ENCODE measurements at regions not wholly inside any gene's neighbourhood (a gene's known extent, or its start where the extent isn't known, plus 50 kb on each side); places are given as distances from the start of the nearest gene placed in this dataset.

DNA sequence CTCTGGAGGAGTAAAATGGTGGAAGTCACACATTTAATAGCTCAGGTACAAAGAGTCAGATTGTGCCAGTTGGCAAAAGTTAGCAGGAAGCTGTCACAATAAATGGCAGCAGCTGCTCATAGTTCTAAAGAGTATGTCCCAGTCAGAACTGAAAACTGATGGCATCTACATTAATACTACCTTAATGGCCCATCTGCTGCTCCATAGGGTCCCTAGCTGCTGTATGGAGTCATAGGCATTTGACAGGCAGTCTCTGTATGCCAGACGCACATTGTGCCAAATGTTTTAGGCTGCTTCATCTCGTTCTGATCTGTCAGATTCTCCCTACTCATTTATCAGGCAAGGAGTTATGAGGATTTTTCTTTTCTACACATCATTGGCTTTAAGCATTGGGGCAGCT lies 515.8 kb upstream of the ARRDC3 start (continued):
- TF ChIP-seq, protein P1, sequence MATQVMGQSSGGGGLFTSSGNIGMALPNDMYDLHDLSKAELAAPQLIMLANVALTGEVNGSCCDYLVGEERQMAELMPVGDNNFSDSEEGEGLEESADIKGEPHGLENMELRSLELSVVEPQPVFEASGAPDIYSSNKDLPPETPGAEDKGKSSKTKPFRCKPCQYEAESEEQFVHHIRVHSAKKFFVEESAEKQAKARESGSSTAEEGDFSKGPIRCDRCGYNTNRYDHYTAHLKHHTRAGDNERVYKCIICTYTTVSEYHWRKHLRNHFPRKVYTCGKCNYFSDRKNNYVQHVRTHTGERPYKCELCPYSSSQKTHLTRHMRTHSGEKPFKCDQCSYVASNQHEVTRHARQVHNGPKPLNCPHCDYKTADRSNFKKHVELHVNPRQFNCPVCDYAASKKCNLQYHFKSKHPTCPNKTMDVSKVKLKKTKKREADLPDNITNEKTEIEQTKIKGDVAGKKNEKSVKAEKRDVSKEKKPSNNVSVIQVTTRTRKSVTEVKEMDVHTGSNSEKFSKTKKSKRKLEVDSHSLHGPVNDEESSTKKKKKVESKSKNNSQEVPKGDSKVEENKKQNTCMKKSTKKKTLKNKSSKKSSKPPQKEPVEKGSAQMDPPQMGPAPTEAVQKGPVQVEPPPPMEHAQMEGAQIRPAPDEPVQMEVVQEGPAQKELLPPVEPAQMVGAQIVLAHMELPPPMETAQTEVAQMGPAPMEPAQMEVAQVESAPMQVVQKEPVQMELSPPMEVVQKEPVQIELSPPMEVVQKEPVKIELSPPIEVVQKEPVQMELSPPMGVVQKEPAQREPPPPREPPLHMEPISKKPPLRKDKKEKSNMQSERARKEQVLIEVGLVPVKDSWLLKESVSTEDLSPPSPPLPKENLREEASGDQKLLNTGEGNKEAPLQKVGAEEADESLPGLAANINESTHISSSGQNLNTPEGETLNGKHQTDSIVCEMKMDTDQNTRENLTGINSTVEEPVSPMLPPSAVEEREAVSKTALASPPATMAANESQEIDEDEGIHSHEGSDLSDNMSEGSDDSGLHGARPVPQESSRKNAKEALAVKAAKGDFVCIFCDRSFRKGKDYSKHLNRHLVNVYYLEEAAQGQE (IDR thresholded peaks at IDR 0.05; ENCODE audit: unreplicated experiment), result no peak
- TF ChIP-seq ZNF114 (CRISPR knock-in tag; IDR thresholded peaks at IDR 0.05), result no peak
- TF ChIP-seq ZNF331 (CRISPR knock-in tag; IDR thresholded peaks at IDR 0.05; ENCODE audit: low read depth), result no peak
- TF ChIP-seq, protein P2, sequence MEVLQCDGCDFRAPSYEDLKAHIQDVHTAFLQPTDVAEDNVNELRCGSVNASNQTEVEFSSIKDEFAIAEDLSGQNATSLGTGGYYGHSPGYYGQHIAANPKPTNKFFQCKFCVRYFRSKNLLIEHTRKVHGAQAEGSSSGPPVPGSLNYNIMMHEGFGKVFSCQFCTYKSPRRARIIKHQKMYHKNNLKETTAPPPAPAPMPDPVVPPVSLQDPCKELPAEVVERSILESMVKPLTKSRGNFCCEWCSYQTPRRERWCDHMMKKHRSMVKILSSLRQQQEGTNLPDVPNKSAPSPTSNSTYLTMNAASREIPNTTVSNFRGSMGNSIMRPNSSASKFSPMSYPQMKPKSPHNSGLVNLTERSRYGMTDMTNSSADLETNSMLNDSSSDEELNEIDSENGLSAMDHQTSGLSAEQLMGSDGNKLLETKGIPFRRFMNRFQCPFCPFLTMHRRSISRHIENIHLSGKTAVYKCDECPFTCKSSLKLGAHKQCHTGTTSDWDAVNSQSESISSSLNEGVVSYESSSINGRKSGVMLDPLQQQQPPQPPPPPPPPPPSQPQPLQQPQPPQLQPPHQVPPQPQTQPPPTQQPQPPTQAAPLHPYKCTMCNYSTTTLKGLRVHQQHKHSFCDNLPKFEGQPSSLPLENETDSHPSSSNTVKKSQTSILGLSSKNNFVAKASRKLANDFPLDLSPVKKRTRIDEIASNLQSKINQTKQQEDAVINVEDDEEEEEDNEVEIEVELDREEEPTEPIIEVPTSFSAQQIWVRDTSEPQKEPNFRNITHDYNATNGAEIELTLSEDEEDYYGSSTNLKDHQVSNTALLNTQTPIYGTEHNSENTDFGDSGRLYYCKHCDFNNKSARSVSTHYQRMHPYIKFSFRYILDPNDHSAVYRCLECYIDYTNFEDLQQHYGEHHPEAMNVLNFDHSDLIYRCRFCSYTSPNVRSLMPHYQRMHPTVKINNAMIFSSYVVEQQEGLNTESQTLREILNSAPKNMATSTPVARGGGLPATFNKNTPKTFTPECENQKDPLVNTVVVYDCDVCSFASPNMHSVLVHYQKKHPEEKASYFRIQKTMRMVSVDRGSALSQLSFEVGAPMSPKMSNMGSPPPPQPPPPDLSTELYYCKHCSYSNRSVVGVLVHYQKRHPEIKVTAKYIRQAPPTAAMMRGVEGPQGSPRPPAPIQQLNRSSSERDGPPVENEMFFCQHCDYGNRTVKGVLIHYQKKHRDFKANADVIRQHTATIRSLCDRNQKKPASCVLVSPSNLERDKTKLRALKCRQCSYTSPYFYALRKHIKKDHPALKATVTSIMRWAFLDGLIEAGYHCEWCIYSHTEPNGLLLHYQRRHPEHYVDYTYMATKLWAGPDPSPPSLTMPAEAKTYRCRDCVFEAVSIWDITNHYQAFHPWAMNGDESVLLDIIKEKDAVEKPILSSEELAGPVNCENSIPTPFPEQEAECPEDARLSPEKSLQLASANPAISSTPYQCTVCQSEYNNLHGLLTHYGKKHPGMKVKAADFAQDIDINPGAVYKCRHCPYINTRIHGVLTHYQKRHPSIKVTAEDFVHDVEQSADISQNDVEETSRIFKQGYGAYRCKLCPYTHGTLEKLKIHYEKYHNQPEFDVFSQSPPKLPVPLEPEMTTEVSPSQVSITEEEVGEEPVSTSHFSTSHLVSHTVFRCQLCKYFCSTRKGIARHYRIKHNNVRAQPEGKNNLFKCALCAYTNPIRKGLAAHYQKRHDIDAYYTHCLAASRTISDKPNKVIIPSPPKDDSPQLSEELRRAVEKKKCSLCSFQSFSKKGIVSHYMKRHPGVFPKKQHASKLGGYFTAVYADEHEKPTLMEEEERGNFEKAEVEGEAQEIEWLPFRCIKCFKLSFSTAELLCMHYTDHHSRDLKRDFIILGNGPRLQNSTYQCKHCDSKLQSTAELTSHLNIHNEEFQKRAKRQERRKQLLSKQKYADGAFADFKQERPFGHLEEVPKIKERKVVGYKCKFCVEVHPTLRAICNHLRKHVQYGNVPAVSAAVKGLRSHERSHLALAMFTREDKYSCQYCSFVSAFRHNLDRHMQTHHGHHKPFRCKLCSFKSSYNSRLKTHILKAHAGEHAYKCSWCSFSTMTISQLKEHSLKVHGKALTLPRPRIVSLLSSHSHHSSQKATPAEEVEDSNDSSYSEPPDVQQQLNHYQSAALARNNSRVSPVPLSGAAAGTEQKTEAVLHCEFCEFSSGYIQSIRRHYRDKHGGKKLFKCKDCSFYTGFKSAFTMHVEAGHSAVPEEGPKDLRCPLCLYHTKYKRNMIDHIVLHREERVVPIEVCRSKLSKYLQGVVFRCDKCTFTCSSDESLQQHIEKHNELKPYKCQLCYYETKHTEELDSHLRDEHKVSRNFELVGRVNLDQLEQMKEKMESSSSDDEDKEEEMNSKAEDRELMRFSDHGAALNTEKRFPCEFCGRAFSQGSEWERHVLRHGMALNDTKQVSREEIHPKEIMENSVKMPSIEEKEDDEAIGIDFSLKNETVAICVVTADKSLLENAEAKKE (CRISPR knock-in tag; IDR thresholded peaks at IDR 0.05), result no peak

DNA sequence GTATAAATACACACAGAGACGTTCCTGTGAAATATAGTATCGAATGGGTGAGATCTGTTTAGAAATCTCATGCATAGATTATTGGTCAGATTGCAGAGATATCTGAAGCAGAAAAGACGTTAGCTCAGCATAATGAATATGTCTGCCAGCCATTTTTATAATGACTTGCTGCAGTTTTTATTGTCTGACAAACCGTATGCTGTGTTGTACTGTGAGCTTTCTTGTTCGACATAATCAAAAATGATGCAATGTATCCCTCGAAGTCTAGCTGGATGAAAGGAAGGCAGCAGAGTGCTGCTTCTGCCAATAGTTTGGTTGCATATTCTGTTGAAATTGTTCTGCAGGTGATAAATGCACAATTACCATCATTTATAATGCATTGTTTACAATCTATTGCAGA lies 514.9 kb upstream of the ARRDC3 start:
- DNase-seq (ENCODE audit: low spot score) (no peak), ATAC-seq (no peak)
- H4K20me1 ChIP-seq (replicated peaks; ENCODE audit: insufficient read depth), result no peaks in the 10 kb centered on the region
- no peak overlapping the region for H3K27ac ChIP-seq (ENCODE audit: low read depth)
- no peaks in the 10 kb centered on the region for H3K36me3 Mint-ChIP-seq (ENCODE audit: low read depth)
- H3K9me2 ChIP-seq (ENCODE audit: insufficient read depth), result peaks cover 5% of the 10 kb centered on the region; the same call in 1 of the 2 replicates
- H3K79me2 ChIP-seq (replicated peaks; ENCODE audit: insufficient read depth), result no peaks in the 10 kb centered on the region
- H3K4me1 Mint-ChIP-seq, result peaks cover 6% of the 10 kb centered on the region; the same call in 2 of the 3 replicates
- no peaks in the 10 kb centered on the region; the same call in 2 of the 3 replicates for H3K9me3 Mint-ChIP-seq
- H3K27me3 ChIP-seq (ENCODE audit: insufficient read depth), result no peaks in the 10 kb centered on the region
- H3K27me3 Mint-ChIP-seq (ENCODE audit: insufficient read depth, low read depth, poor library complexity), result no peaks in the 10 kb centered on the region
- no peak overlapping the region for H2AFZ ChIP-seq
- no peak overlapping the region for H3K4me2 ChIP-seq
- no peaks in the 10 kb centered on the region for H3F3A ChIP-seq (replicated peaks; ENCODE audit: low read depth)
- no peaks in the 10 kb centered on the region for H3K4me1 ChIP-seq (ENCODE audit: insufficient read depth)
- no peak overlapping the region for H3K27ac Mint-ChIP-seq
- no peaks in the 10 kb centered on the region for H3K36me3 ChIP-seq (ENCODE audit: insufficient read depth)
- no peak overlapping the region for H3K4me3 Mint-ChIP-seq
- H3K4me3 ChIP-seq, result no peak overlapping the region
- TF ChIP-seq ZNF114 (CRISPR knock-in tag; IDR thresholded peaks at IDR 0.05) (no peak), POLR2AphosphoS5 (IDR thresholded peaks at IDR 0.05; ENCODE audit: low read depth) (no peak), CREB1 (CRISPR knock-in tag; IDR thresholded peaks at IDR 0.05; ENCODE audit: low read depth) (no peak)
- TF ChIP-seq, protein P3, sequence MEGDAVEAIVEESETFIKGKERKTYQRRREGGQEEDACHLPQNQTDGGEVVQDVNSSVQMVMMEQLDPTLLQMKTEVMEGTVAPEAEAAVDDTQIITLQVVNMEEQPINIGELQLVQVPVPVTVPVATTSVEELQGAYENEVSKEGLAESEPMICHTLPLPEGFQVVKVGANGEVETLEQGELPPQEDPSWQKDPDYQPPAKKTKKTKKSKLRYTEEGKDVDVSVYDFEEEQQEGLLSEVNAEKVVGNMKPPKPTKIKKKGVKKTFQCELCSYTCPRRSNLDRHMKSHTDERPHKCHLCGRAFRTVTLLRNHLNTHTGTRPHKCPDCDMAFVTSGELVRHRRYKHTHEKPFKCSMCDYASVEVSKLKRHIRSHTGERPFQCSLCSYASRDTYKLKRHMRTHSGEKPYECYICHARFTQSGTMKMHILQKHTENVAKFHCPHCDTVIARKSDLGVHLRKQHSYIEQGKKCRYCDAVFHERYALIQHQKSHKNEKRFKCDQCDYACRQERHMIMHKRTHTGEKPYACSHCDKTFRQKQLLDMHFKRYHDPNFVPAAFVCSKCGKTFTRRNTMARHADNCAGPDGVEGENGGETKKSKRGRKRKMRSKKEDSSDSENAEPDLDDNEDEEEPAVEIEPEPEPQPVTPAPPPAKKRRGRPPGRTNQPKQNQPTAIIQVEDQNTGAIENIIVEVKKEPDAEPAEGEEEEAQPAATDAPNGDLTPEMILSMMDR (conservative IDR thresholded peaks at IDR 0.05; ENCODE audit: low read depth in 2 of 2), result no peak

Measured in GM23338 (cell line).